ENCODE measurements at regions not wholly inside any gene's neighbourhood (a gene's known extent, or its start where the extent isn't known, plus 50 kb on each side); places are given as distances from the start of the nearest gene placed in this dataset.

DNA sequence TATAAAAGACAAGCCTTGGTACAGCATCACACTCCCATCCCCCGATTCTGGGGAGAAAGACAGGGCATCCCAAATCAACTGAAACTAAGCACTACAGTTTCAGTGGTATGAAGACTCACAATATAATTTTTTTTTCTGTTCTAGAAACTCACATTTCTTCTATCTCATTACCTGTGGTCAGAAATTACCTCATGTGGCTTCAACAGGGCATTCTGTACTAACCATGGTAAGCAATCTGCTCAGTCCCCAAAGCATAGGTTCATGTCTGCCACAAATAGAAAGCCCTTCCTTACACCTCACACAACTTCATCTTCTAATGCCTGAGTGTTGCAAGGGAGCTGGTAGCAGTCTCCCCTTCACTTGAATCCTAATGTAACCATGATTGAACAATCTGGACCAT, 147.4 kb upstream of the POU2AF2 start:
- Histone ChIP-seq H3K4me2 (ENCODE audit: low read depth, low read length) (peak overlapping the region; percentile 53), H3K9me3 (replicated peaks; ENCODE audit: insufficient read depth, low read length) (no peaks in the 10 kb centered on the region), H3K9me2 (replicated peaks; ENCODE audit: insufficient read depth, low read length) (no peaks in the 10 kb centered on the region), H3K4me1 (ENCODE audit: low read length) (peaks cover 41% of the 10 kb centered on the region), H3K36me3 (replicated peaks; ENCODE audit: insufficient read depth, low read length) (no peaks in the 10 kb centered on the region), H3K79me2 (ENCODE audit: low read length) (no peaks in the 10 kb centered on the region), H4K20me1 (ENCODE audit: insufficient read depth, low read length) (no peaks in the 10 kb centered on the region), H3K9ac (ENCODE audit: low read length) (no peak overlapping the region), H3K27me3 (replicated peaks; ENCODE audit: insufficient read depth, low read length) (peaks cover 52% of the 10 kb centered on the region), H3K27ac (ENCODE audit: low read length) (0 out of 2 replicates have a peak overlapping the region, but pooled peaks have one; percentile 7), H2AFZ (ENCODE audit: low read length) (no peak overlapping the region), H3K4me3 (ENCODE audit: low read length) (no peak overlapping the region), H3F3A (ENCODE audit: insufficient read depth, low read length) (peaks cover 15% of the 10 kb centered on the region)
- DNase-seq = peak; percentile 89
- TF ChIP-seq EZH2 (optimal IDR thresholded peaks at IDR 0.05; ENCODE audit: low read depth, low read length) = no peak
- TF ChIP-seq, protein P1, sequence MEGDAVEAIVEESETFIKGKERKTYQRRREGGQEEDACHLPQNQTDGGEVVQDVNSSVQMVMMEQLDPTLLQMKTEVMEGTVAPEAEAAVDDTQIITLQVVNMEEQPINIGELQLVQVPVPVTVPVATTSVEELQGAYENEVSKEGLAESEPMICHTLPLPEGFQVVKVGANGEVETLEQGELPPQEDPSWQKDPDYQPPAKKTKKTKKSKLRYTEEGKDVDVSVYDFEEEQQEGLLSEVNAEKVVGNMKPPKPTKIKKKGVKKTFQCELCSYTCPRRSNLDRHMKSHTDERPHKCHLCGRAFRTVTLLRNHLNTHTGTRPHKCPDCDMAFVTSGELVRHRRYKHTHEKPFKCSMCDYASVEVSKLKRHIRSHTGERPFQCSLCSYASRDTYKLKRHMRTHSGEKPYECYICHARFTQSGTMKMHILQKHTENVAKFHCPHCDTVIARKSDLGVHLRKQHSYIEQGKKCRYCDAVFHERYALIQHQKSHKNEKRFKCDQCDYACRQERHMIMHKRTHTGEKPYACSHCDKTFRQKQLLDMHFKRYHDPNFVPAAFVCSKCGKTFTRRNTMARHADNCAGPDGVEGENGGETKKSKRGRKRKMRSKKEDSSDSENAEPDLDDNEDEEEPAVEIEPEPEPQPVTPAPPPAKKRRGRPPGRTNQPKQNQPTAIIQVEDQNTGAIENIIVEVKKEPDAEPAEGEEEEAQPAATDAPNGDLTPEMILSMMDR (IDR thresholded peaks at IDR 0.05; ENCODE audit: low read length) = no peak
- TF ChIP-seq EZH2phosphoT487 (IDR thresholded peaks at IDR 0.05; ENCODE audit: low read length) = no peak

DNA sequence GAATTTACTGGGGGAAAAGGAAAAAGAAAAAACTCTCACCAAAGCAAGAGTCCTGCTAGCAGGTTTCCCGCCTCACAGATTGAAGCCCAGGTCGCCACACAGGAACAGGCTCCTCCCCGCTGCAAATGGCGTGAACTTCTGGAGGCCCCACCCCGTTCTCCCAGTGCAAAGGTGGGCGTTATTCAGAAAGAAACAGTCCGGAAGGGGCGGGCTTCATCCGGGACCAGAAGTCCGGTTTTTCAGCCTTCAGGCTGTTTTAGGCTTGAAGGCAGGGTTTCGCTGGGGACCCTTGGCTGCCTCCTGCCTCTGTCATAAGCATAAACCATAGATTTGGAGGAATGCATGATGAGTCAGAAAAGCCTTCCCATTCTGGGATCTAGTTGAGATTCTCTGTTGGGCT, 148.3 kb upstream of the POU2AF2 start:
- Histone ChIP-seq H3K27ac (ENCODE audit: low read length) (no peak overlapping the region), H3K9me3 (replicated peaks; ENCODE audit: insufficient read depth, low read length) (no peaks in the 10 kb centered on the region), H3K36me3 (replicated peaks; ENCODE audit: insufficient read depth, low read length) (no peaks in the 10 kb centered on the region), H3K9ac (ENCODE audit: low read length) (no peak overlapping the region), H4K20me1 (ENCODE audit: insufficient read depth, low read length) (no peaks in the 10 kb centered on the region), H3F3A (ENCODE audit: insufficient read depth, low read length) (peaks cover 15% of the 10 kb centered on the region), H3K4me1 (ENCODE audit: low read length) (peaks cover 41% of the 10 kb centered on the region), H3K4me3 (ENCODE audit: low read length) (no peak overlapping the region), H3K4me2 (ENCODE audit: low read depth, low read length) (peak overlapping the region; percentile 40; the same call in 1 of the 2 replicates), H2AFZ (ENCODE audit: low read length) (no peak overlapping the region), H3K79me2 (ENCODE audit: low read length) (no peaks in the 10 kb centered on the region), H3K9me2 (replicated peaks; ENCODE audit: insufficient read depth, low read length) (no peaks in the 10 kb centered on the region), H3K27me3 (replicated peaks; ENCODE audit: insufficient read depth, low read length) (peaks cover 47% of the 10 kb centered on the region)
- DNase-seq = no peak
- no peak for TF ChIP-seq EZH2 (optimal IDR thresholded peaks at IDR 0.05; ENCODE audit: low read depth, low read length)
- TF ChIP-seq EZH2phosphoT487 (IDR thresholded peaks at IDR 0.05; ENCODE audit: low read length) = no peak
- TF ChIP-seq, protein P1 (IDR thresholded peaks at IDR 0.05; ENCODE audit: low read length) = no peak

DNA sequence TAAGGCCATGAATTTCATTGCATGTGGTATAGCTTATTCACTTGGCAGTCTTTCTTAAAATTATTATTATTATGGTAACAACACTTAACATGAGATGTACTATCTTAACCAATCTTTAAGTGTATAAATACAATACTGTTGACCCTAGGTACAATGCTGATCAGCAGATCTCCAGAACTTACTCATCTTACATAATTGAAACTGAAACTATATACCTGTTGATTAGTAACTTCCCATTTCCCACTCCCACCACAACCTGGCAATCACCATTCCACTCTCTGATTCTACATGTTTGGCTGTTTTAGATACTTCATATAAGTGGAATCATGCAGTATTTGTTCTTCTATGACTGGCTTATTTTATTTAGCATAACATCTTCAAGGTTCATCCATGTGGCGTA, 150.2 kb upstream of the POU2AF2 start:
- no peaks in the 10 kb centered on the region for H3K36me3 ChIP-seq (replicated peaks; ENCODE audit: insufficient read depth, low read length)
- peaks cover 15% of the 10 kb centered on the region for H3F3A ChIP-seq (ENCODE audit: insufficient read depth, low read length)
- no peak for DNase-seq
- H4K20me1 ChIP-seq (ENCODE audit: insufficient read depth, low read length) = no peaks in the 10 kb centered on the region
- H3K4me1 ChIP-seq (ENCODE audit: low read length) = peaks cover 41% of the 10 kb centered on the region
- no peaks in the 10 kb centered on the region for H3K79me2 ChIP-seq (ENCODE audit: low read length)
- no peaks in the 10 kb centered on the region for H3K9me3 ChIP-seq (replicated peaks; ENCODE audit: insufficient read depth, low read length)
- TF ChIP-seq, protein P1 (IDR thresholded peaks at IDR 0.05; ENCODE audit: low read length) = no peak
- TF ChIP-seq EZH2 (optimal IDR thresholded peaks at IDR 0.05; ENCODE audit: low read depth, low read length) = no peak
- no peak for TF ChIP-seq EZH2phosphoT487 (IDR thresholded peaks at IDR 0.05; ENCODE audit: low read length)
- H3K4me3 ChIP-seq (ENCODE audit: low read length) = no peak overlapping the region
- no peak overlapping the region for H2AFZ ChIP-seq (ENCODE audit: low read length)
- no peaks in the 10 kb centered on the region for H3K9me2 ChIP-seq (replicated peaks; ENCODE audit: insufficient read depth, low read length)
- H3K4me2 ChIP-seq (ENCODE audit: low read depth, low read length) = peak overlapping the region; percentile 19; the same call in 1 of the 2 replicates
- H3K9ac ChIP-seq (ENCODE audit: low read length) = no peak overlapping the region
- peaks cover 31% of the 10 kb centered on the region for H3K27me3 ChIP-seq (replicated peaks; ENCODE audit: insufficient read depth, low read length)
- H3K27ac ChIP-seq (ENCODE audit: low read length) = no peak overlapping the region

All from MM.1S (cell line).